ENCODE measurements at regions not wholly inside any gene's neighbourhood (a gene's known extent, or its start where the extent isn't known, plus 50 kb on each side); places are given as distances from the start of the nearest gene placed in this dataset.

- no peak overlapping the region for H3K9ac ChIP-seq (replicated peaks; ENCODE audit: extremely low read depth, insufficient read depth, low read length)
- H3K79me2 ChIP-seq (ENCODE audit: control insufficient read depth, insufficient read depth, low read length) = no peaks in the 10 kb centered on the region
- no peaks in the 10 kb centered on the region for H3K9me1 ChIP-seq (replicated peaks; ENCODE audit: control insufficient read depth, extremely low read depth, insufficient read depth, low read length)
- H3K4me3 ChIP-seq (replicated peaks in 1 of 3; ENCODE audit: insufficient read depth in 1 of 3, low read depth in 1 of 3, low read length in 3 of 3) = no peak overlapping the region
- H3K27ac ChIP-seq (ENCODE audit: insufficient read depth, low read depth, low read length) = no peak overlapping the region
- no TSS peak for BruUV-seq (replicated peaks)
- DNase-seq (ENCODE audit: low read depth, low spot score) (no peak), FAIRE-seq (no peak)
- ChIA-PET CTCF (no interaction called here), POLR2A (no interaction called here)
- no peaks in the 10 kb centered on the region for H3K27me3 ChIP-seq (ENCODE audit: control insufficient read depth in 2 of 2, insufficient read depth in 2 of 2, low read length in 2 of 2)
- no peaks in the 10 kb centered on the region for H3K4me1 ChIP-seq (ENCODE audit: control insufficient read depth, extremely low read depth, insufficient read depth, low read length)
- H4K20me1 ChIP-seq (replicated peaks; ENCODE audit: control insufficient read depth, extremely low read depth, insufficient read depth, low read length) = no peaks in the 10 kb centered on the region
- dilution Hi-C loops (cut with MboI; ENCODE audit: extremely low pct_ligation_motif_present, low sequenced_read_pairs) = no loop called here
- no peaks in the 10 kb centered on the region for H3K9me3 ChIP-seq (replicated peaks; ENCODE audit: control insufficient read depth, insufficient read depth, low read length)
- H2AFZ ChIP-seq (ENCODE audit: low read depth, low read length) = no peak overlapping the region
- H3K36me3 ChIP-seq (ENCODE audit: control insufficient read depth in 2 of 2, extremely low read depth in 1 of 2, insufficient read depth in 2 of 2, low read length in 2 of 2) = no peaks in the 10 kb centered on the region
- intact Hi-C loops (cut with micrococcal nuclease) = no loop called here
- H3K4me2 ChIP-seq (ENCODE audit: insufficient read depth, low read length) = no peak overlapping the region
- no peak for TF ChIP-seq POLR2AphosphoS5 (IDR thresholded peaks at IDR 0.05; ENCODE audit: insufficient read depth, low read depth, low read length)
- no peak for TF ChIP-seq MYC (IDR thresholded peaks at IDR 0.05; ENCODE audit: low read depth, low read length)
- no peak for TF ChIP-seq CTCF (IDR thresholded peaks at IDR 0.05; ENCODE audit: extremely low read depth in 1 of 2, insufficient read depth in 1 of 2, low read depth in 1 of 2, low read length in 2 of 2)
- no peak for TF ChIP-seq MAX (IDR thresholded peaks at IDR 0.05; ENCODE audit: insufficient read depth, insufficient read length)
- no peak for TF ChIP-seq GATA2 (IDR thresholded peaks at IDR 0.05; ENCODE audit: insufficient read depth, insufficient read length, low read depth, low read length)
- TF ChIP-seq JUN (IDR thresholded peaks at IDR 0.05; ENCODE audit: borderline replicate concordance, insufficient read depth, insufficient read length, low read depth) = no peak
- no peak for TF ChIP-seq POLR2A (IDR thresholded peaks at IDR 0.05; ENCODE audit: low read depth, low read length)
- TF ChIP-seq FOS (IDR thresholded peaks at IDR 0.05; ENCODE audit: borderline replicate concordance, insufficient read depth, low read length) = no peak
Observed at GRCh38 chr1:195047772-195048171, 1560.5 kb downstream of the KCNT2 start.
